ENCODE measurements at regions not wholly inside any gene's neighbourhood (a gene's known extent, or its start where the extent isn't known, plus 50 kb on each side); places are given as distances from the start of the nearest gene placed in this dataset.
"Not testable (repeated sequence)": the region's sequence is repeated elsewhere in the genome, so short reads cannot be mapped to it uniquely, and the experiment has no call there.

- DNase-seq (ENCODE audit: low read depth) = not testable (repeated sequence)
These were observed 160.2 kb downstream of the LAT start for GRCh38 chr16:29145086-29145485.

GRCh38 chr16:29144669-29145062 is 159.8 kb downstream of the LAT start:
- DNase-seq (ENCODE audit: low read depth) = not testable (repeated sequence)

- not testable (repeated sequence) for DNase-seq (ENCODE audit: low read depth)
These were observed 159.2 kb downstream of the LAT start for GRCh38 chr16:29143739-29144668.

- not testable (repeated sequence) for DNase-seq (ENCODE audit: low read depth)
These were observed 157.7 kb downstream of the LAT start for GRCh38 chr16:29142506-29142905.

GRCh38 chr16:29141586-29142324 is 156.9 kb downstream of the LAT start:
- DNase-seq (ENCODE audit: low read depth) = no peak

- DNase-seq (ENCODE audit: low read depth) = not testable (repeated sequence)
These were observed 156.3 kb downstream of the LAT start for GRCh38 chr16:29141121-29141520.

GRCh38 chr16:29139901-29140855 is 155.3 kb downstream of the LAT start:
- DNase-seq (ENCODE audit: low read depth) = not testable (repeated sequence)

- no peak for DNase-seq (ENCODE audit: low read depth)
These were observed 154.5 kb downstream of the LAT start for GRCh38 chr16:29139261-29139802.

- not testable (repeated sequence) for DNase-seq (ENCODE audit: low read depth)
These were observed 153.8 kb downstream of the LAT start for GRCh38 chr16:29138698-29139097.

GRCh38 chr16:29137894-29138662 is 153.2 kb downstream of the LAT start:
- not testable (repeated sequence) for DNase-seq (ENCODE audit: low read depth)

- not testable (repeated sequence) for DNase-seq (ENCODE audit: low read depth)
These were observed 152.6 kb downstream of the LAT start for GRCh38 chr16:29137461-29137860.

GRCh38 chr16:29136916-29137315 is 152.1 kb downstream of the LAT start:
- not testable (repeated sequence) for DNase-seq (ENCODE audit: low read depth)

GRCh38 chr16:29136046-29136696 is 151.3 kb downstream of the LAT start:
- DNase-seq (ENCODE audit: low read depth) = not testable (repeated sequence)

GRCh38 chr16:29135098-29135497 is 150.2 kb downstream of the LAT start:
- not testable (repeated sequence) for DNase-seq (ENCODE audit: low read depth)

- not testable (repeated sequence) for DNase-seq (ENCODE audit: low read depth)
These were observed 149.0 kb downstream of the LAT start for GRCh38 chr16:29133681-29134430.

GRCh38 chr16:29132869-29133268 is 148.0 kb downstream of the LAT start:
- DNase-seq (ENCODE audit: low read depth) = not testable (repeated sequence)

- DNase-seq (ENCODE audit: low read depth) = not testable (repeated sequence)
These were observed 147.6 kb downstream of the LAT start for GRCh38 chr16:29132444-29132843.

GRCh38 chr16:29130901-29131851 is 146.3 kb downstream of the LAT start:
- DNase-seq (ENCODE audit: low read depth) = not testable (repeated sequence)

All from stimulated activated CD8-positive, alpha-beta memory T cell treated with anti-CD3 and anti-CD28 coated beads, Interleukin-7, amount 100 ng/mL, for 24 hours (primary cell).